SK-N-SH (cell line): ENCODE measurements at regions not wholly inside any gene's neighbourhood (a gene's known extent, or its start where the extent isn't known, plus 50 kb on each side); places are given as distances from the start of the nearest gene placed in this dataset.

ENCODE experiments used
- CTCF ChIA-PET: fragments of 300-600, 350-600 bp; formaldehyde crosslinking; extraction: SDS; loops from one replicate; lab custom pipeline; 2021; lab: Yijun Ruan, JAX
- POLR2A ChIA-PET: fragments of 350-600 bp; sonication (Branson Sonifier 250); formaldehyde crosslinking; extraction: SDS; loops from one replicate; lab custom pipeline; 2020; ENCODE audit warnings: antibody characterized with exemption, inconsistent platforms; lab: Yijun Ruan, JAX
- DNase-seq: peaks from one replicate; pipeline ENCODE4 v3.0.0; 2012
- H2AFZ ChIP-seq: fragments of 200-600 bp; sonication (generic); 2 replicates; pipeline ENCODE4 v1.8.1; 2016; ENCODE audit warnings: antibody characterized with exemption, mild to moderate bottlenecking, low read depth
- H3F3A ChIP-seq: fragments of 200-600 bp; sonication (generic); replicated peaks from 2 replicates; pipeline ENCODE3; 2016; ENCODE audit warnings: antibody characterized with exemption, mild to moderate bottlenecking; ENCODE audit not compliant: insufficient read depth
- H3K27ac ChIP-seq, 2 experiments: fragments of 200-500 bp in 1 of 2; fragments of 200-600 bp in 1 of 2; sonication (Bioruptor generic) in 1 of 2; sonication (generic), shearing (Covaris generic) in 1 of 2; 2 replicates each; pipeline versions ENCODE4 v1.5.1 to v1.6.1; 2014 to 2016; ENCODE audit warnings: low read depth in 2 of 2, inconsistent platforms in 1 of 2, low read length in 1 of 2, mild to moderate bottlenecking in 1 of 2, mixed read lengths in 1 of 2
- H3K27me3 ChIP-seq: fragments of 200-600 bp; sonication (generic), shearing (Covaris generic); 2 replicates; pipeline ENCODE4 v1.6.1; 2016; ENCODE audit warnings: mixed run types; ENCODE audit not compliant: insufficient read depth
- H3K36me3 ChIP-seq, 2 experiments: fragments of 200-500 bp in 1 of 2; fragments of 200-600 bp in 1 of 2; sonication (Bioruptor generic) in 1 of 2; sonication (generic) in 1 of 2; replicated peaks in 1 of 2; 2 replicates each; pipeline versions ENCODE3 to v1.5.1; 2014 to 2016; ENCODE audit warnings: low read length in 1 of 2, mild to moderate bottlenecking in 1 of 2; ENCODE audit not compliant: insufficient read depth in 2 of 2, control insufficient read depth in 1 of 2
- H3K4me1 ChIP-seq, 2 experiments: fragments of 200-500 bp in 1 of 2; fragments of 200-600 bp in 1 of 2; sonication (Bioruptor generic) in 1 of 2; sonication (generic), shearing (Covaris generic) in 1 of 2; 2 replicates each; pipeline versions ENCODE4 v1.5.1 to v1.6.1; 2014 to 2016; ENCODE audit warnings: low read depth in 1 of 2, low read length in 1 of 2, mixed run types in 1 of 2; ENCODE audit not compliant: insufficient read depth in 2 of 2, control insufficient read depth in 1 of 2
- H3K4me2 ChIP-seq: fragments of 200-600 bp; sonication (generic), shearing (Covaris generic); 2 replicates; pipeline ENCODE4 v1.6.1; 2017; ENCODE audit warnings: mixed run types
- H3K4me3 ChIP-seq, 2 experiments: fragments of 200-500 bp in 1 of 2; fragments of 200-600 bp in 1 of 2; sonication (Bioruptor generic) in 1 of 2; sonication (generic), shearing (Covaris generic) in 1 of 2; 2 replicates each; pipeline versions ENCODE4 v1.5.1 to v1.8.1; 2014 to 2016; ENCODE audit warnings: low read depth in 2 of 2, inconsistent platforms in 1 of 2, low read length in 1 of 2, mild to moderate bottlenecking in 1 of 2, mixed read lengths in 1 of 2, moderate library complexity in 1 of 2
- H3K79me2 ChIP-seq: fragments of 200-600 bp; sonication (generic); 2 replicates; pipeline ENCODE4 v1.8.1; 2017; ENCODE audit warnings: mild to moderate bottlenecking; ENCODE audit not compliant: insufficient read depth
- H3K9ac ChIP-seq: fragments of 200-600 bp; sonication (generic); 2 replicates; pipeline ENCODE4 v1.6.1; 2017; ENCODE audit warnings: mixed run types
- H3K9me2 ChIP-seq: fragments of 200-600 bp; sonication (generic); 2 replicates; pipeline ENCODE4 v1.6.1; 2017; ENCODE audit warnings: mixed run types
- H3K9me3 ChIP-seq: fragments of 200-600 bp; sonication (generic); 2 replicates; pipeline ENCODE4 v1.6.1; 2017; ENCODE audit warnings: mixed run types, mild to moderate bottlenecking, moderate library complexity
- H4K20me1 ChIP-seq: fragments of 200-600 bp; sonication (generic); 2 replicates; pipeline ENCODE4 v1.6.1; 2017; ENCODE audit warnings: mild to moderate bottlenecking, mixed run types; ENCODE audit not compliant: insufficient read depth
- ELF1 ChIP-seq: IDR thresholded peaks from 2 replicates; pipeline ENCODE4 v1.4.0; 2012
- EP300 ChIP-seq, 2 experiments: IDR thresholded peaks; 2 replicates each; pipeline versions ENCODE4 v1.4.0 to v1.6.1; 2012; ENCODE audit warnings: borderline replicate concordance in 1 of 2, low read depth in 1 of 2, low read length in 1 of 2
- FOXJ3 ChIP-seq: sonication (generic); formaldehyde crosslinking; IDR thresholded peaks from 2 replicates; pipeline ENCODE4 v1.5.1; 2020; ENCODE audit warnings: mild to moderate bottlenecking, missing genetic modification reagents
- FOXM1 ChIP-seq: IDR thresholded peaks from 2 replicates; pipeline ENCODE4 v1.4.0; 2012; ENCODE audit warnings: low read depth, mild to moderate bottlenecking
- MAX ChIP-seq: IDR thresholded peaks from 2 replicates; pipeline ENCODE4 v1.4.0; 2012; ENCODE audit warnings: low read depth
- MEF2A ChIP-seq: IDR thresholded peaks from 2 replicates; pipeline ENCODE4 v1.4.0; 2012; ENCODE audit warnings: low read depth, borderline replicate concordance
- NFIC ChIP-seq: IDR thresholded peaks from 2 replicates; pipeline ENCODE4 v1.4.0; 2012; ENCODE audit warnings: borderline replicate concordance
- NRF1 ChIP-seq: IDR thresholded peaks from 2 replicates; pipeline ENCODE4 v1.6.1; 2012; ENCODE audit warnings: low read depth, mild to moderate bottlenecking, low read length
- POLR2AphosphoS5 ChIP-seq: IDR thresholded peaks from 2 replicates; pipeline ENCODE4 v1.6.1; 2012; ENCODE audit warnings: low read depth, low read length
- RAD21 ChIP-seq: IDR thresholded peaks from 2 replicates; pipeline ENCODE4 v1.6.1; 2012; ENCODE audit warnings: mild to moderate bottlenecking, low read length
- RCOR1 ChIP-seq: fragments of 150-350 bp; IDR thresholded peaks from 2 replicates; pipeline ENCODE4 v1.6.1; 2017; ENCODE audit warnings: antibody characterized with exemption, low read length
- RFX5 ChIP-seq: IDR thresholded peaks from 2 replicates; pipeline ENCODE4 v1.6.1; 2012; ENCODE audit warnings: mild to moderate bottlenecking, improper control_type of control experiment, low read length
- SIN3A ChIP-seq: IDR thresholded peaks from 2 replicates; pipeline ENCODE4 v1.6.1; 2012; ENCODE audit warnings: low read depth, mild to moderate bottlenecking, low read length, moderate library complexity, borderline replicate concordance
- YY1 ChIP-seq: IDR thresholded peaks from 2 replicates; pipeline ENCODE4 v1.4.0; 2012; ENCODE audit warnings: low read depth, mild to moderate bottlenecking
- WGBS: methylation state at CpG from one replicate; pipeline ENCODE4 v1.1.6; 2017; ENCODE audit warnings: low lambda C conversion rate; 5-methylcytosine and 5-hydroxymethylcytosine counted together
- TF ChIP-seq, protein P1 (sequence below): fragments of 150-350 bp; IDR thresholded peaks from 2 replicates; pipeline ENCODE4 v1.6.1; 2016; ENCODE audit warnings: mild to moderate bottlenecking, low read depth, low read length
- TF ChIP-seq, protein P2 (sequence below): fragments of 150-350 bp; IDR thresholded peaks from 2 replicates; pipeline ENCODE4 v1.6.1; 2017; ENCODE audit warnings: antibody characterized with exemption, low read length, low read depth, borderline replicate concordance

GRCh38 chr4:138522366-138522765 lies 280.2 kb upstream of the SLC7A11 start (continued):
- TF ChIP-seq NRF1 (no peak), SIN3A (no peak)

GRCh38 chr4:138521809-138522208 lies 279.7 kb upstream of the SLC7A11 start:
- no peak overlapping the region for H3K4me3 ChIP-seq
- no peak for TF ChIP-seq RCOR1
- TF ChIP-seq NFIC: no peak
- TF ChIP-seq POLR2AphosphoS5: no peak
- TF ChIP-seq RAD21: no peak
- no peak for TF ChIP-seq MEF2A
- TF ChIP-seq, protein P1, sequence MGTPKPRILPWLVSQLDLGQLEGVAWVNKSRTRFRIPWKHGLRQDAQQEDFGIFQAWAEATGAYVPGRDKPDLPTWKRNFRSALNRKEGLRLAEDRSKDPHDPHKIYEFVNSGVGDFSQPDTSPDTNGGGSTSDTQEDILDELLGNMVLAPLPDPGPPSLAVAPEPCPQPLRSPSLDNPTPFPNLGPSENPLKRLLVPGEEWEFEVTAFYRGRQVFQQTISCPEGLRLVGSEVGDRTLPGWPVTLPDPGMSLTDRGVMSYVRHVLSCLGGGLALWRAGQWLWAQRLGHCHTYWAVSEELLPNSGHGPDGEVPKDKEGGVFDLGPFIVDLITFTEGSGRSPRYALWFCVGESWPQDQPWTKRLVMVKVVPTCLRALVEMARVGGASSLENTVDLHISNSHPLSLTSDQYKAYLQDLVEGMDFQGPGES: no peak
- TF ChIP-seq, protein P2, sequence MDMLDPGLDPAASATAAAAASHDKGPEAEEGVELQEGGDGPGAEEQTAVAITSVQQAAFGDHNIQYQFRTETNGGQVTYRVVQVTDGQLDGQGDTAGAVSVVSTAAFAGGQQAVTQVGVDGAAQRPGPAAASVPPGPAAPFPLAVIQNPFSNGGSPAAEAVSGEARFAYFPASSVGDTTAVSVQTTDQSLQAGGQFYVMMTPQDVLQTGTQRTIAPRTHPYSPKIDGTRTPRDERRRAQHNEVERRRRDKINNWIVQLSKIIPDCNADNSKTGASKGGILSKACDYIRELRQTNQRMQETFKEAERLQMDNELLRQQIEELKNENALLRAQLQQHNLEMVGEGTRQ: no peak
- TF ChIP-seq RFX5: no peak
- no peak overlapping the region for H3K9ac ChIP-seq
- no peaks in the 10 kb centered on the region for H3K9me2 ChIP-seq
- DNase-seq: no peak
- H3K27ac ChIP-seq: no peak overlapping the region
- CTCF ChIA-PET: interaction anchor here (1.1 to 1.4 kb wide), 2 partner anchors 10 to 34 kb away, joined by 3 read pairs; no protein-coding TSS in a partner anchor
- H3K9me3 ChIP-seq: 0 out of 2 replicates have a peak, but pooled peaks cover 3% of the 10 kb centered on the region
- no peaks in the 10 kb centered on the region for H3F3A ChIP-seq
- H3K36me3 ChIP-seq: no peaks in the 10 kb centered on the region
- WGBS: 80% methylated on average over 1 of the region's 4 CpGs
- POLR2A ChIA-PET: no interaction called here
- H2AFZ ChIP-seq: no peak overlapping the region
- H3K79me2 ChIP-seq: no peaks in the 10 kb centered on the region
- no peak overlapping the region for H3K4me2 ChIP-seq
- H3K4me1 ChIP-seq: no peaks in the 10 kb centered on the region
- H4K20me1 ChIP-seq: no peaks in the 10 kb centered on the region
- H3K27me3 ChIP-seq: no peaks in the 10 kb centered on the region

DNA sequence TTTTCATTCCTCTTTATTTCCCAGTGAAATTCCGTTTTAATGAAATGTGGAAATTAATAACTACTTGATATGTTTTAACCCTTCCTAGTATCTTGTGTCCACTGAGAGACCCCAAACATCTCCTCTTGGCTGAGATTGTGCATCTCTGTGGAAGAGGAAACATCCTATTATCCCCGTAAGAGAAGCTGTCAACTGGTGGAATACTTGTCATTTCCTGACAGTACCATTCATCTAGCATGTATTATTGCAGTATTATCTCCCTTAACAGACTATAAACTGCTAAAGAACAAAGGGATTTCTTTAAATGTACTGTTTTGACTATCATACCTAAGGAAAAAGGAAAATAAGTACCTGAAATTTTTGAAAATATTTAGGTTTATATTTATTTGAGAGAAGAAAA lies 277.3 kb upstream of the SLC7A11 start:
- WGBS: 24% methylated on average over 2 of the region's 2 CpGs

More for the DNA sequence above, 277.3 kb upstream of the SLC7A11 start:
- H3K9me2 ChIP-seq: no peaks in the 10 kb centered on the region
- DNase-seq: no peak
- ChIA-PET POLR2A (no interaction called here), CTCF (no interaction called here)
- no peaks in the 10 kb centered on the region for H3K79me2 ChIP-seq
- no peaks in the 10 kb centered on the region for H4K20me1 ChIP-seq
- no peak overlapping the region for H2AFZ ChIP-seq
- no peak overlapping the region for H3K9ac ChIP-seq
- no peak overlapping the region for H3K27ac ChIP-seq
- 0 out of 2 replicates have a peak, but pooled peaks cover 3% of the 10 kb centered on the region for H3K9me3 ChIP-seq
- H3K27me3 ChIP-seq: no peaks in the 10 kb centered on the region
- TF ChIP-seq MAX: no peak
- TF ChIP-seq MEF2A: no peak
- no peak for TF ChIP-seq RFX5
- no peak for TF ChIP-seq YY1
- TF ChIP-seq RCOR1: no peak
- no peak for TF ChIP-seq FOXJ3 (CRISPR knock-in tag)
- no peak for TF ChIP-seq SIN3A
- no peak for TF ChIP-seq FOXM1
- TF ChIP-seq ELF1: no peak
- TF ChIP-seq EP300 (IDR thresholded peaks at IDR 0.05; ENCODE audit: borderline replicate concordance in 1 of 2, low read depth in 1 of 2, low read length in 1 of 2): no peak
- H3K4me3 ChIP-seq: no peak overlapping the region
- no peaks in the 10 kb centered on the region for H3K36me3 ChIP-seq
- no peak overlapping the region for H3K4me2 ChIP-seq
- H3K4me1 ChIP-seq: no peaks in the 10 kb centered on the region
- no peaks in the 10 kb centered on the region for H3F3A ChIP-seq
